ENCODE measurements at regions not wholly inside any gene's neighbourhood (a gene's known extent, or its start where the extent isn't known, plus 50 kb on each side); places are given as distances from the start of the nearest gene placed in this dataset.

DNA sequence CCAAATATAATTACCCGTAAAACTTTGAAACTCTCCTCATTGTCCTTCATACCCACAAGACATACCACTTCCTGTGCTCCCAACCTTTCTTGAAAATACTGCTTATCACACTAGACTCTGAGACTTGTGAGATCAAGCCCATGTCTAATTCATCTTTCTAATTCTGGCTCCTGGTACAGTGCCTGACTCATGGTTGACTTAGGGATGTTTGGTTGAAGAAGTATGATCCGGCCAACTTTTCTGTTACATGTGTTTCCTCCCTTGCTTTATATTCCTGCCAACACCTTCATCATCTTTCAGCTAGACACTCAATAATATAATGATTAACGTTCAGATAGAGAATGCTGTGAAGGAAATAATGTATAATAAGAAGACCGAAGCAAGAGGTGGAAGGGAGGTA, 58.2 kb downstream of the MEX3B start:
- DNase-seq: no peak

DNA sequence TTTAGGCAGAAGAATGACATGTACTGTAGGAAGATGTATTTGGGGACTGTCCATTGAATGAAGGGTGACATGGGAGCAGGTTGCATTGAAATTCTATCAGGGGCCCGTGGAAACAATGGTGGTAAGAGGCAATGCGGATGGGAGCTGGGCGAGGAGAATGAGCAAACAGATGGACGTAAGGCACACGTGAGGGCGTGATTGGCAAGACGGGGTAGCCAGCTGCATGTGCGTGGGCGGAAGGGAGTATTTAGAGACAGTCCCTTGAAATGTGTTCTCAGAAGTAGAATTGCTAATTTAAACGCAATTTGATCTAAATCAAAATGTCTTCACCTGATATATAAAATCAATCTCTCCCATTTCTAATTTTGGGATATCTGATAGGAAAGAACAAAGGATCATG, 62.3 kb downstream of the MEX3B start:
- no peak for DNase-seq

DNA sequence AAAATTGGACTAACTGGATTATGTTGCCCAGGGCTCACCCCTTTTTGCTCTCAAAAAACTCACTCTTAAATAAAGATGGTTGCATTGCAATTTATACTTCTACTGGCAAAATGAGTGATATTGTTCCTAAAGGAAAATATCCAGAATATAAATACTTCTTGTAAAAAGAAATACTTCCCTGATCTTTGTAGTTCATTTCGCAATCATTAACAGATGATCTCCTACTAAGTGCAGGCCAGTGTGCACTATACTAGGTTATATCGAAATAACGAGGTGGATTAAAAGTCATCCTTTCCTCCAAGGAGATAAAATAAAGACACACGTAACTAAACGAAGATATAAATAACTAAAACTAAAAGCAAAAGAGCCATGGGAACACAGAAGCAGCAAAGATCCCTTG, 63.0 kb downstream of the MEX3B start:
- DNase-seq: no peak

DNA sequence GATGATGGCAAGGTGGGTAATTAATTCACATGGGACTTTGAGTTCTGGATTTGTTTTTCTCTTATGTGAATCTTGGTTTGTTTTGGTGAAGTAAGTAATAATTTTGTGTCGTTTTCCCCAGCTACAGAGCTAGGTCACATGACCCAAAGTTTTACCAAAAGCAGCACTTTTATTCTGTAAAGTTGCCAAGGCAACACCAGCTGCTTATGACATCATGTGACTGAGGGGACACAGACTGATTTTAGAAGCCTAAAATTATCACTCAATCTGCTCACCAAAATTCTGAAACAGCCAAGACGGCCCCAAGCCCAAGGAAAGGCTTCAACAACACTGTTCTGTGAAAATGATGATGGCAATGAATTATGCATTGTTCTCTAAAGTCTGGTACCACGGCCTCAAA, 63.9 kb downstream of the MEX3B start:
- DNase-seq: no peak

DNA sequence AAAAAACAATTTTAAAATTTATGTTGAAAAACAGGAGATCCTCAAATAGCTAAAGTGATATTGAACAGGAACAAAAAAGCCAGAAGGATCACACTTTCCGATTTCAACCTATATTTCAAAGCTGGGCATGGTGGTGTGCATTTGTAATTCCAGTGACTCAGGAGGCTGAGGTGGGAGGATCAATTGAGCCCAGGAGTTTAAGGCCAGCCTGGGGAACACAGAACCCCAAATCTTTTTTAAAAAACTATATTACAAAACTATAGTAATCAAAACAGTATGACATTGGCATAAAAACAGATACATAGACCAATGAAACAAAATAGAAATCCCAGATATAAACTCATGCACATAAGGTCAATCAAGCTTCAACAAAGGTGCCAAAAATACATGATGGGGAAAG, 68.4 kb downstream of the MEX3B start:
- no peak for DNase-seq

DNA sequence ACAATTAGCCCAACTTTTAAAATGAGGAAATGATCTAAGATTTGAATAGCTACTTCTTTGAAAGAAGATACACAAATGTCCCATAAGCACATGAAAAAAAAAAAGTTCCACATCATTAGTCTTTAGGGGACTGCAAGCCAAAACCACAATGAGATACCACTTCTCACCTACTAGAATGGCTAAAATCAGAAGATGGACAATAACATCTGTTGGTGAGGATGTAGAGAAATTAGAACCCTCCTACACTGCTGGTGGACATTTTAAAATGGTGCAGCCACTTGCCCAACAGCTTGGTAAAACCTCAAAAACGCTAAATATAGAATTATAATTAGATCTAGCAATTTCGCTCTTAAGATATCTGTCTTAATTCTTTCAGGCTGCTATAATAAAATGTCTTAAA, 77.1 kb downstream of the MEX3B start:
- no peak for DNase-seq

DNA sequence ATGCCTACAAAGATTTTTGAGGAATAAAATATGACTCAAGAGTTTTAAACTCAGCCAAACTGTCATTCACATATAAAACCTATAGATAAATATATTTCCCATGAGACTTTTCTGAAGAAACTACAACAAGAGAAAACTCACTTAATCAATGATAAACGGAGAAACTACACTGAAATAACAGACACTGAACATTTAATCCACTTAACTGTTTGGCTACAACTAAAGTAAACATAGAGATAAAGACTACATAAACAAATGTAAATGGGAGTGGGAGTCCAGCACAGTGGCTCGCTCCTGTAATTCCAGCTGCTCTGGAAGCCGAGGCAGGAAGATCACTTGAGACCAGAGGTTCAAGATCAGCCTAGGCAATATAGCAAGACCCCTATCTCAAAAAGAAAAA, 79.2 kb downstream of the MEX3B start:
- DNase-seq: no peak

DNA sequence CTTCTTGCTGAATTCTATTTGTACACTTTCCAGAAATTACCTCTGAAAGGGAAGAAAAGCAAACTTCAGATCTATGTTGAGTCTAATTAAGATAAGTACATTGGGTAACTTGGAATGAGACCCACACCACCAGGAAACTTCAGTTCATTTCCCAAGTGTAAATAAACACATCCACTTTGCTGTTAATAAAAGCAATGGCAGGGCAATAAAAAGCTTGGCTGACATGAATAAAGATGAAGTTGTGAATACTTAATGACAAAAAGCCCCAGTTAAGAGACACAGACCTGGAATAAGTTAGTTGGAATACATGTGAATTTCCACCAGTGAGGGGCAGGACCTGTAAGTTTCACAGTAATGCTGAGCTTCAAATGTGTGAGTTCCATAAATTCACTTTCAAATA, 83.3 kb downstream of the MEX3B start:
- no peak for DNase-seq

DNA sequence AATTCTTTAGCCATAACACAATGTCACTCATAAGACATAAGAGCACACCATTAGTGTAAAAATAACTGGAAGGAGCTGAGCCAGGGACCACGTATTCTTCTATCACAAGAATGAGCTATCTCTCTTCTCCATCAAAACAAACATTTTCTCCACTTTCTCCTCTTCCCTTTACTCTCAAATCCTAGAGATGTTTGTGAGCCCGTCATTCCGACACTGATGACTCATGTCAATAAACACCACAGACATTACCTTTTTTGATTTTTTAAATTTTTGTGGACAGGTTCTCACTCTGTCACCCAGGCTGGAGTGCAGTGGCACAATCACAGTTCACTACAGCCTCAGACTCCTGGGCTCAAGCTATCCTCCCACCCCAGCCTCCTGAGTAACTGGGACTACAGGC, 86.6 kb downstream of the MEX3B start:
- DNase-seq: no peak

DNA sequence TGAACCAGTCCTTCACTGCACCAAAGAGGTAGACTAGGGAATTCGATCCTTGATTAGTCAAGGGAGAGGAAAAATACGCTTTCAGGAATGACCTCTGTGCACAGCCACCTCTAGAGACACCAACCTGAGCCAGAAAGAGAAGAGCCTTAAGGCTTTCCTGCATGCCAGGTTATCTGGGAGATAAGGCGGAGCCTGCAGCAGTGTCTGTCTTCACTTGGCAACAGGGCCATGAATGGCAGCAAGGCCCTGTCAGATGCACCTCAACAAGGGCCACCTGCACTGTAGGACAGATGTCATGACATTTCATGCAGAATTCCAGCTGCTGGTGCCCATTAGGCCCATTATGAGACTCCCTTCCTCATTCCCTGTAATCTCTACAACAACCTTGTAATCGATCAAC, 88.1 kb downstream of the MEX3B start:
- DNase-seq: no peak

DNA sequence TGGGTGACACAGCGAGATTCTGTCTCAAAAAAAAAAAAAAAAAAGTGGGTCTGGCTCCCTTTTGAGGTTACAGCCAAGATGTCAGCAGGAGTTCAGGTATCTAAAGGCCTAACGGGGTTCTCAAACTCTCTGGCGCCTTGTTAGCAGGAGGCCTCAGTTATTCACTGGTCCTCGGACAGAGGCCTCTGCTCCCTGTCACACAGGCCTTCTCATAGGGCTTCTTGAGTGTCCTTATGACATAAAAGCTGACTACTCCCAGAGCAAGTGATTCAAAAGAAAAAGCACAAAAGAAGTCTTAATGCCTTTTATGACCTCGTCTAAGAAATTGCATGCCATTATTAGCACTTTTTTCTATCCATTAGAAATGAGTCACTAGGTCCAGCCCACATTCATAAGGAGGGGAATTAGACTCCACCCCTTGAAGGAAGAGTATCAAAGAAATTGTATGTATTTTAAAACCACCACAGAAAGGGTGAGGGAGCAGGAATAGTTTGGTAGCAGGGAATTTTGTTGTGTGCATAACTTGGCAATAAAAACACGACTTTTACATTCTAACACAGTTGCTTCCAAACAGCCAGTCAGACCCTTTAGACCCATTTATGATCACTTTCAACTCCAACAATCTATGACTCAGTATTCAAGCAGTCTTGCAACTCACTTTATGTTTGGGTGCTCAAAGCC, 90.3 kb downstream of the MEX3B start:
- no peak for DNase-seq

DNA sequence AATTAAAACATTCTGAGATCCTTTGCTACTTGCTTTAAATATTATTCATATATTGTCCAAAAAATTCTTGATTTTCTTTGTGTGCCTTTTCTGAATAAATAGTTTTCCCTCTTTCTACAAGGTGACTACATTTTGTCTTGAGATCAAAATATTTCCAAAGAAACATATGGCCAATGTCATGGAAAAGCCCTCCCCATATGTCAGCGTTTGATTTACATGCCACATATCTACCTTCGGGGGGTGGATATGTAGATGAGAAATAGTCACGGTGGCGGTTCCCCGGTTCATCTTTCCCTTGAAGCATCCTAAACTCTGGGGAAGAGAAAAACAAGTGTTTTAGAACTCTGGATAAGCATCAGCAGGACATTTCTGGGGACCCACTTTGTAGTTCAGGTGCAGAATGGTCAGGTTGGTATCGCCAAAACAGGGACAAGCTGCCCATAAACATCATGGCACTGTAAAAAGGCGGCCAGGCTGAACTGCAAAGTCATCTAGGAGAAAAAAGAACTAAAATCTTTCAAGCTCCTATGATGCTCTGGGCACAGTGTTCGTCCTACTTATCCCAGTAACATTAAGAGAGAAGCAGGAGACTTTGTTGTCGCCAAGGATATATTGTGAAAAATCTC, 91.5 kb downstream of the MEX3B start:
- DNase-seq: no peak

DNA sequence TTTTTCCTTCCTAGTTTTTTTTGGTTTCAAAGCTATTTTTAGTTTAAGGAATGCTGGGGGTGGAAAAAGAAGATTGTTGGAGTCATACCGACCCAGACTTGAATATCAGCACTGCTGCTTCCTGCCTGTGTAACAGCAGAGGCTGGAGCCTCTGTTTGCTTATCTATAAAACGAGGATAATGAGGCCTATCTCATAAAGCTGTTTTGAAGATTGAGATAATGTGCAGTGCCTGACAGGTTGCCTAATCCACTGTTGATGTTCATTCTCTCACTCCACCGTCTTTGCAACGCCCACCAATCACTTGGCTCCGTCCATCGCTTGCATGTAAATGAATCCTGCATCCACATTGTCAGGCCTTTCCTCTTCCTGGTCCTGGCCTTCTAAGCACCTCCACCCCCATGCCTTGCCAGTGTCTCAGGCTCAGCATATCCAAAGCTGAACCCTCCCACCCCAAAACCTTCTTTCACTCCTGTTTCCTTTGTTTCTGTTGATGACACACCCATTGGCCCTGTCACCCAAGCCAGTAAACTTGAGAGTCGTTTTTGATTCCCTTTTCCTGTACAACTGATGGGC, 94.9 kb downstream of the MEX3B start:
- DNase-seq: no peak

DNA sequence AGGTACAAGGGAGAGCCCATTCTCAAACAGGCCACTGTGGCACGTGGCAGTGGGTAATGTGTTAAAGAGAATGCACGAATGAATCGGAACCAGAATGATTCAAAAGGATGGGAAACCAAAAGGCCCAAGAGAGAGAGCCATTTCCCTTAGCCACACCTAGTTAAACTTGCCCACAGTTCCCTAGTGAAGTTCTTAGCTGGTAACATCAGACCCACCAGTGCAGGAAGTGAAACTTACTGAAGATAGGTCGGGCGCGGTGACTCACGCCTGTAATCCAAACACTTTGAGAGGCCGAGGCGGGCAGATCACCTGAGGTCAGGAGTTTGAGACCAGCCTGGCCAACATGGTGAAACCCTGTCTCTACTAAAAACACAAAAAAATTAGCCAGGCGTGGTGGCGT, 97.1 kb downstream of the MEX3B start:
- DNase-seq: peak; percentile 3

DNA sequence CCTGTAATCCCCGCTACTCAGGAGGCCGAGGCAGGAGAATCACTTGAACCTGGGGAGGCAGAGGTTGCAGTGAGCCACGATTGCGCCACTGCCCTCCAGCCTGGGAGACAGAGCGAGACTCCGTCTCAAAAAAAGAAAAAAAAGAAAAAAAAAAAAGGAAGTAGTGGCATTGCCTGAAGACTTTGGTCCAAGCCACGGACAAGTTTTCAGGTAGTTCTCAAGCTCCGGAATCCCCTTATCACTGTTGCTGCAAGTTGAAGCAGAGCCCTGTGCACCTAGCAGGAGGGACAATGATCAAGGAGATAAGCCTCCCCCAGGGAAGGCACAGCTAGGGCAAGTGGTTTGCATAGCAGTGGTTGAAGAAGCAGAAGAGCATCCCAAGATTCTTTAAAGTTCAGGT, 97.6 kb downstream of the MEX3B start:
- no peak for DNase-seq

DNA sequence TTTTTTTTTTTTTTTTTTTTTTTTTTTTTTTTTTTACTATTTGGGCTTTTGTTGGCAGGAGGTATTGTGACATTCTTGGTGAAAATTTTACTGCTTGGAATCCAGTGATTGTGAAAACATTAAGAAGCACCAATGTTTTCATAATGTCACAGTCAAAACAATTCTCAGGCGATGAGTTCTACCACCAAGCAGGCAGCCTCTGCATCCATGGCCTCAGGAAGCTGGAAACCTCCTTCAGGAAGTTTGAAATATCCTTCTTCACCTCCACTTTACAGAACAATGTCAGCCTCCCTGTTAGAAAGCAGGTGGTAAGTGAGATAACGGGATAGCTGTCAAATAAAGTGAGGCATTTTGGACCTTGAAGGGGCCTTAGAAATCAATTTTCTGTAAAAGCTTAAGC, 98.3 kb downstream of the MEX3B start:
- DNase-seq: no peak

DNA sequence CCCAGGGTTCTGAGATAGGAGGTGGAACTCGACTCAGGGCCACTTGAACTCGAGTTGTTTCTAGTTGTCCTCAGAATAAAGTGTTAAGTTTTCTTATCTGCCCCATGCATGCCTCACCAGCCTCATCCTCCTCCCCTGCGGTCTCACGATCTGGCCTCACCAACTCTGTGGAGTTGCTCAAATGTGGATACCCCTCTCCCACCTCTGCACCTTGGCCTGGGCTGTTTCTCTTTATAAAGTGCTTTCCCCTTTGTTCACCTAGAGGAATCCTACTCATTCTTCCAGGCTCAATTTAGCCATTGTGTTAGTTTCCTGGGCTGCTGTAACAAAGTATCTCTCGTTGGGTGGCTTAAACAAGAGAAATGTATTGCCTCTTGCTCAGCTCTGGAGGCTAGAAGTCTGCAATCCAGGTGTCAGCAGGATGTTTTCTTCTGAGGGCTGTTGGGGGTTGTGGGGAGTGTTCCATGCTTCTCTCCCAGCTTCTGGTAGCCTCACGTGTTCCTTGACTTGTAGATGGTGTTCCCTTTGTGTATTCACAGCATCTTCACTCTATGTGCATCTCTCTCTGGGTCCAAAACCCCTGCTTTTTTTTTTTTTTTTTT, 100.7 kb downstream of the MEX3B start:
- no peak for DNase-seq

DNA sequence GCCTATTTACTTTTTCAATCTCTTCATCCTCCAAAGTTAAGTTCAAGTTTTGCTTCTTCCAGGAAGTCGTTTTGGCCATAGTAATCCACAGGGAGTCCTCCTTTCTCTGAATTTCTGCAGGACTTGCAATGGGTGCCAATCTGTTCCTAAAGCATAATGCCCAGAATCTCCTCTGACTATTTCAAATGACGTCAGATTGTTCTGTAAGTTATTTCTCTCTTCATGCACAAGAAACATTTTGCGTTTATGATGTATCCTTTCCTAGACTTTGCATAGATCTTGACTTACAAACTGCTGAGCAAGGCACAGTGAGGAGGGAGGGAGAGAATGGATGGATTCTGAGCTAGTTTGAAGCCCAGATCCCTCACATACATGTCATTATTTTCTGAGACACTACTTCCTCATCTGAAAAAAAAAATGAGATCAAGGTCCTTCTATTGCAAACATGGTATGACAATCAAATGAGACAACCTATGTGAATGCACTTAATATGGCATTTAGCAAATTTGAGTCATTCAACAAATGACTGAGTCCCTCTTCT, 103.1 kb downstream of the MEX3B start:
- DNase-seq: no peak

DNA sequence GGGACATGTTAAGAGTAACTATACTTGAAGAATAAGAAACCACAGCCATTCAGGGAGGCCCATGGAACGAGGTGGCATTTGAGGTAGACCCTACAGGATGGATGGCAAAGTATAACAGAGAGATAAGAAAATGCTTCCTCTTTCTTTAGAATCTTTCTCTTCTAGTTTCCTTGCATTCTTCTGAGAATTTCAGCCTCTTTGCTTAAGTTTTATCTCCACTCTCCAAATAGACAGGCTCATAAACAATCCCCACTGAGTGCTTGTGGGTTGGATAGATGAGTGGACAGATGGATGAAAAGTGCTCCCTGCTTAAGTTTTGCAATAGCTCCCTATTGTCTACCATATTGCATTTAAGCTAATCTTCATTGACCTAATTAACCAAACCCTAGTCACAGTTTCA, 103.7 kb downstream of the MEX3B start:
- DNase-seq: no peak

DNA sequence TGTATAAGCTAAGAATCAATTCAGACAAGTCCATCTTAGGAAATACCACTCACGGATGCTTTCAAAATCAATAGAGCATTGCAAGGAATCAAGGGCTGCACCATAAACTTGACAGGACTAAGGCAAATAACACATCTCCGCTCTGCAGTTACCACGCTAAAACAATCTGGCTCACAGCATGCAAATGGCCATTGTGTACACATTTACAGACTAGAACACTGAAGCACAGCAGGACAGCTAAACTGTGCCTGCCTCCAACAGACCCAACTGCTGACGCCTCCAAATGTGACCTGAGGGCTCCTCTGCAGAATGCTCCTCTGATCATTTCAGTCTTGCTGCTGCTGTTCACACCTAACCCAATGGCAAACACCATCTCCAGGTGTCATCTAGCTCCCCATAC, 104.3 kb downstream of the MEX3B start:
- no peak for DNase-seq

DNA sequence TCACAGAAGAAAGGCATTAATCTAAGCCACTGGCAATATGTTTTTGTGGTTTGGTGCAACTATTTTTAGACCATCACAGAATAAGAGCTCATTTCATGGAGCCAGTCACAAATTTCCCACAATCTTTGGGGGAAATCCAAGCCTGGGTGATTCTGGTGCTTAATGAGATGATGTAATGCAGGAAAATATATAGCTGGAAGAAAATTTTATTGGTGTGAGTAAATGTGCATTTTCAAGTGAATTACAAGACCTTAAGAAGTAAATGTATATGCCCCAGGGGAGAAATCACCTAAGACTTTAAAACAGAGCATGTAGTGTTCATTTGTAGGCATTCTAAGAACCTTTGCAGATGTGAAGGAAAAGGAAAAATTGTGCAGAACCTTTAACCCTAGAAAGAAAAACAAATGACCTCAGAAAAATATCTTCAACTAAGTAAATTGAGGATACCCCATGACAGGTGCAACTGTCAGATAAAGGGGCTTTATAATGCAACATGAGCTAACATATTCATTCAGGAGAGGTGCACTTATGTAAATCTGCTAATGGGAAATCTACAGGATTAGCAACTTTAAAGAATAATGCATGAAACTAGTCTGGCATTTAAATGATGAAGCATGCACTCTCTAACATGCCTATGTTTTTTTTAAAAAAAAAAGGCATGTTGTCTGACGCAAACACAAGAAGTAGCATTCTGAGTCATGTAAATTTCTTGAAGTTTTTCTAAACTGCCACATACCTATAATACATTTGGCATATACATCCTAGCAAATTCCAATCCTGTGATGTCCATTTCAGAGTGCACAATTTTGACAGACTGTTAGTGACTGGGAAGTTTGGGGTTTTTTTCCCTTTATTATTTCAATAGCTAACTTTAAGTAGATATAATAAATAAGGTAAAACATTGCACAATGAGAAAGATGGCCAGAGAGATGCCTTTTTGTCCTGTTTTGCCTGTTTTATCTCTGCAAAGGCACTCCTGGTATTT, 105.1 kb downstream of the MEX3B start:
- DNase-seq: no peak

DNA sequence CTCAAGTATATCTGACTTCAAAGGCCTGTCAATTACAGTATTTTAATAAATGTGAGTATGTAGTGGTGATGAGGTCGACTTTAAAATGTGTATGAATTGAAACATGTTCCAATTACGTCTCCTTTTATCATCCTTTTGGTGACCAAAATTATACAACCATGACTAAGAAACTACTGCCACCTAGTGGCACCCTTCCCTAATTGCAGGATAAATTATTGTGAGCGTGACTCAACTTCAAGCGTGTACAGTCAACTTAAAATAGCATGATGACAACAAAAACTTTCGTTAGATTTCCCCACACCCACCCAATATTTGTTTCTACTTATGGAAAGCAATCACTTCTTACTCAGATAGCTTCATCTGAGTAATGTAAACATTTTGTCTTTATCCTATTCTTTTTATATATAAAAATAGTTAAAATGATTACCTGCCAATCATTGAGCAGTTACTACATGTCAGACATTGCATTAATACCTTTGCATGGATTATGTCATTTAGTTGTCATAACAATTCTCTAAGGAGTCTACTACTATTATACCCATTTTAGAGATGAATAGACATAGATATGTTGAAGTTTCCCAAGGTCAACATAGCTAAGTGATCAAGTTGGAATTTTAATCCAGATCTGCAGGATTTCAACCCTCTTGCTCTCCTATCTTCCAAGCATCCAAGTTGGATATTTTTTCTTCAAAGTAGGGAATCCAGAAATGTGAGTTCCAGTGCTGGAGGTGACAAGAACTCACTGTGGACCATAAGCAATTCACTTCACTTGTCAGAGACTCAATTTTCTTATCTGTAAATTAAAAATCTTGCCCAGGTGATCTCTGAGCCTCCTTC, 106.0 kb downstream of the MEX3B start:
- peak; percentile 5 for DNase-seq

Data from CD4-positive, alpha-beta T cell treated with Interleukin-21 for 1 hour (primary cell).